ENCODE measurements at regions not wholly inside any gene's neighbourhood (a gene's known extent, or its start where the extent isn't known, plus 50 kb on each side); places are given as distances from the start of the nearest gene placed in this dataset.

DNA sequence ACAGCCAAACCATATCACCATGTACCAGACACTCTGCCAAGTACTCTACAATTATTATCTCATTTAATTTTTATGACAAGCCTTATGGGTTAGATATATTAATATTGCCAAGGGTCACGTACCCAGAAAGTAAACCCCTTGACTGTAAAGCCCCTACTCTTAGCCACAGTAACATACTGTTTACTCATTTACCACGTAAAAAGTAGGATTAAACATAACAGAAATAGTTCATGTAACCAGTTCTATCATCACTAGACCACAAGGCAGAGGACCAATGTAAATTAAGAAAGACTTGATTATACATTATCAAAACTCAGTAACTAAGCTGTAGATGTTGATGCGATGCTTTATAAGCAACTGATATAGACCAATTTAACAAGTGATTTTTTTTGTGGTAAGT lies 101.5 kb upstream of the CNTNAP4 start:
- ChIA-PET CTCF (no interaction called here), POLR2A (no interaction called here)
- Histone ChIP-seq H3K27me3 (ENCODE audit: control insufficient read depth, insufficient read depth, low read length) (no peaks in the 10 kb centered on the region), H3K9me3 (ENCODE audit: control insufficient read depth, insufficient read depth, low read length) (no peaks in the 10 kb centered on the region), H3K27ac (ENCODE audit: low read depth, low read length) (no peak overlapping the region), H3K4me3 (ENCODE audit: low read depth, low read length) (no peak overlapping the region)
- DNase-seq (ENCODE audit: low read depth, low spot score), result no peak
- TF ChIP-seq, protein P1, sequence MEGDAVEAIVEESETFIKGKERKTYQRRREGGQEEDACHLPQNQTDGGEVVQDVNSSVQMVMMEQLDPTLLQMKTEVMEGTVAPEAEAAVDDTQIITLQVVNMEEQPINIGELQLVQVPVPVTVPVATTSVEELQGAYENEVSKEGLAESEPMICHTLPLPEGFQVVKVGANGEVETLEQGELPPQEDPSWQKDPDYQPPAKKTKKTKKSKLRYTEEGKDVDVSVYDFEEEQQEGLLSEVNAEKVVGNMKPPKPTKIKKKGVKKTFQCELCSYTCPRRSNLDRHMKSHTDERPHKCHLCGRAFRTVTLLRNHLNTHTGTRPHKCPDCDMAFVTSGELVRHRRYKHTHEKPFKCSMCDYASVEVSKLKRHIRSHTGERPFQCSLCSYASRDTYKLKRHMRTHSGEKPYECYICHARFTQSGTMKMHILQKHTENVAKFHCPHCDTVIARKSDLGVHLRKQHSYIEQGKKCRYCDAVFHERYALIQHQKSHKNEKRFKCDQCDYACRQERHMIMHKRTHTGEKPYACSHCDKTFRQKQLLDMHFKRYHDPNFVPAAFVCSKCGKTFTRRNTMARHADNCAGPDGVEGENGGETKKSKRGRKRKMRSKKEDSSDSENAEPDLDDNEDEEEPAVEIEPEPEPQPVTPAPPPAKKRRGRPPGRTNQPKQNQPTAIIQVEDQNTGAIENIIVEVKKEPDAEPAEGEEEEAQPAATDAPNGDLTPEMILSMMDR (IDR thresholded peaks at IDR 0.05; ENCODE audit: low read depth, low read length), result no peak

DNA sequence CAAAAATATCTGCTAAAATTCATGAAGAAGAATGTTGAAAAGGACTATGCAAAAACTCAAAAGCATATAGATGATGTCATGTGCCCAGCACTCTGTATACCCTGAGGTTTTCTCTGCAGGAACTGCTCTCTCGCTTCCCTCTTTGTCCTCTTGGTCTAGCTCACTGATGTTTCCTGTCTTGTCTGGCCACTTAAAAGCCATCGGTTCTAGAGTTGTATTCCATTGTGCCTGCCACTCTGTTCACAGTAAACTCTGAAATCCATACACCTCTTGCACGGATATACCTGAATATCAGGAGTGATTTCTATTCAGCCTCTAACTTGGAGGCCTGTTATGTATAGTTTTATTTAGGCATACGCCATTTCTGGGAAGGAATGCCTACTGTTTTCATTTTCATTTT lies 101.0 kb upstream of the CNTNAP4 start:
- no peaks in the 10 kb centered on the region for H3K27me3 ChIP-seq (ENCODE audit: control insufficient read depth, insufficient read depth, low read length)
- no peak overlapping the region for H3K27ac ChIP-seq (ENCODE audit: low read depth, low read length)
- no peak overlapping the region for H3K4me3 ChIP-seq (ENCODE audit: low read depth, low read length)
- no peaks in the 10 kb centered on the region for H3K9me3 ChIP-seq (ENCODE audit: control insufficient read depth, insufficient read depth, low read length)
- CTCF ChIA-PET, result no interaction called here
- DNase-seq (ENCODE audit: low read depth, low spot score), result no peak
- TF ChIP-seq, protein P1 (IDR thresholded peaks at IDR 0.05; ENCODE audit: low read depth, low read length), result no peak
- POLR2A ChIA-PET, result no interaction called here

DNA sequence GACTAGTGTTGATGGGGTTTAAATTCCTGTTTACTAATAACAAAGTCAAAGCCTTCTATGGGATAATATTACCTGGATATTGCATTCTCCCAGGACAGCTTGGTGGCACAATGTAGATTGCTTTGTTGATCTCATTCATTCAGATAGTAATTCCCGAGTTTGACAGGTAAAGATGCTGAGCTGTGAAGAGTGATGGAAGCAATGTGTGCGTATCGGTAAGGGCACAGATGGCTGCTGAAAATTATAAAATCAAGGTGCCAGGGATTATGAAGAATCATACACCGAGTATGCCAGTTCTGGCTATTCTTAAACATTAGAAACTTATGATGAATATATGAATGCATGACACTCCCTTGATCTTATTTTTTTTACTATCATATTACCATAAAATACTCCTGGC lies 100.6 kb upstream of the CNTNAP4 start:
- Histone ChIP-seq H3K27ac (ENCODE audit: low read depth, low read length) (no peak overlapping the region), H3K4me3 (ENCODE audit: low read depth, low read length) (no peak overlapping the region), H3K27me3 (ENCODE audit: control insufficient read depth, insufficient read depth, low read length) (no peaks in the 10 kb centered on the region), H3K9me3 (ENCODE audit: control insufficient read depth, insufficient read depth, low read length) (no peaks in the 10 kb centered on the region)
- no peak for DNase-seq (ENCODE audit: low read depth, low spot score)
- ChIA-PET CTCF (no interaction called here), POLR2A (no interaction called here)
- TF ChIP-seq, protein P1 (IDR thresholded peaks at IDR 0.05; ENCODE audit: low read depth, low read length), result no peak

DNA sequence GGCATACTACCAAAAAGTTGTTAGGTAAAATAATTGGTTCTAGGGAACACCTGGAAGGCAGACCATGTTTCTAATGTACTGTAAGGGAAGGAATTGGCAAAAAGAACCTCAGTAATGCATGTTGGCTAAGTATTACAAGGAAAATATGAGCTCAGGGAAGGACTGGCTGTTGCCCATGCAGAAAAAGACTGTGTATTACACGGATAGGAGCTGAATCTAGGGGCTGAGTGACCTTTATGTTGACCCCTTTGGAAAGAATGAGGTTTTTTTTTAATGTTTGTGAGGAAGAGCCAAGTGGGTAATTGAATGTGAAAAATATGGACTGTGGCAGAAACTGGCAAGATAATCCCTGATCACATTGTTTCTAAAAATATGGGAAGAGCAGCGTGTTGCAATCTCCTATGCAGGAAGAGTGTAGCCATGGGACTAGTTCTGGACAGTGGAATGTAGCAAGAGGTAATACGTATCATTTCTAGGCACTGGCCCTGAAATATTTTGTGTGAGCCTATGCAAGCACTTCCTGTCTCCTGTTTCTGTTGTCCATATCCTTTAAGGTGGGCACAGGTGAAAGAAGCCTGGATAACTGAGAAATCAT lies 95.1 kb upstream of the CNTNAP4 start:
- H3K27ac ChIP-seq (ENCODE audit: low read depth, low read length), result no peak overlapping the region
- DNase-seq (ENCODE audit: low read depth, low spot score), result no peak
- ChIA-PET POLR2A (no interaction called here), CTCF (no interaction called here)
- no peaks in the 10 kb centered on the region for H3K9me3 ChIP-seq (ENCODE audit: control insufficient read depth, insufficient read depth, low read length)
- no peak overlapping the region for H3K4me3 ChIP-seq (ENCODE audit: low read depth, low read length)
- TF ChIP-seq, protein P1 (IDR thresholded peaks at IDR 0.05; ENCODE audit: low read depth, low read length), result no peak
- H3K27me3 ChIP-seq (ENCODE audit: control insufficient read depth, insufficient read depth, low read length), result no peaks in the 10 kb centered on the region

DNA sequence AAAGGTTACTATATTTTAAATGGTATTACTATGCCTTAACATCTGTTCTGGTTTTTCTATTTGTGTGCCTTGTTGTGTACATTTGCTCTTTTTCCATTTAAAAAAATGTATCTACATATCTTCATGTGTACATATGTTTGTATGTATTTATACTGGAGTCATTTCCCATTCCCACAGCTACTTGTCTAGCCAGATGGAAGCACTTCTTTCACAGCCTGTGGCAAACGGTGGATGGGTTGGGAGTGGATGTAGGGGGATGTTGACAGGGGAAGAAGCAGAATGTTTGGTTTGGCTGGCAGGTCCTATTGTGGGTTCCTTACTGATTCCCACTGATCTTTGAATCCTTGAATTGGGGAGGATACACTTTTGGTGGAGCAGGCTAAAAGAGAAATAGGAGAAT lies 93.6 kb upstream of the CNTNAP4 start:
- TF ChIP-seq, protein P1 (IDR thresholded peaks at IDR 0.05; ENCODE audit: low read depth, low read length), result no peak
- CTCF ChIA-PET, result no interaction called here

More for the DNA sequence above, 93.6 kb upstream of the CNTNAP4 start:
- no peak for DNase-seq (ENCODE audit: low read depth, low spot score)
- no peak overlapping the region for H3K27ac ChIP-seq (ENCODE audit: low read depth, low read length)
- H3K9me3 ChIP-seq (ENCODE audit: control insufficient read depth, insufficient read depth, low read length), result no peaks in the 10 kb centered on the region
- no peaks in the 10 kb centered on the region for H3K27me3 ChIP-seq (ENCODE audit: control insufficient read depth, insufficient read depth, low read length)
- POLR2A ChIA-PET, result no interaction called here
- no peak overlapping the region for H3K4me3 ChIP-seq (ENCODE audit: low read depth, low read length)

Data from AG04450 (cell line).